BLaER1 (cell line): ENCODE measurements at regions not wholly inside any gene's neighbourhood (a gene's known extent, or its start where the extent isn't known, plus 50 kb on each side); places are given as distances from the start of the nearest gene placed in this dataset.
"Not testable (repeated sequence)": the region's sequence is repeated elsewhere in the genome, so short reads cannot be mapped to it uniquely, and the experiment has no call there.

Experiments used
- H3K27ac ChIP-seq: shearing (Covaris generic); formaldehyde crosslinking; 2 replicates; pipeline ENCODE4 v1.8.1; 2022
- H3K27me3 ChIP-seq: shearing (Covaris generic); formaldehyde crosslinking; 2 replicates; pipeline ENCODE4 v1.8.1; 2022
- H3K36me3 ChIP-seq: shearing (Covaris generic); formaldehyde crosslinking; 2 replicates; pipeline ENCODE4 v1.8.1; 2022
- H3K4me1 ChIP-seq: shearing (Covaris generic); formaldehyde crosslinking; 2 replicates; pipeline ENCODE4 v1.8.1; 2022
- H3K4me2 ChIP-seq: shearing (Covaris generic); formaldehyde crosslinking; 2 replicates; pipeline ENCODE4 v1.8.1; 2022
- H3K4me3 ChIP-seq: shearing (Covaris generic); formaldehyde crosslinking; 2 replicates; pipeline ENCODE4 v1.8.1; 2022
- H3K9ac ChIP-seq: shearing (Covaris generic); formaldehyde crosslinking; 2 replicates; pipeline ENCODE4 v1.8.1; 2022
- H3K9me3 ChIP-seq: shearing (Covaris generic); formaldehyde crosslinking; 2 replicates; pipeline ENCODE4 v1.8.1; 2022
- H4K20me1 ChIP-seq: shearing (Covaris generic); formaldehyde crosslinking; 2 replicates; pipeline ENCODE4 v1.8.1; 2022
- Cebpa-rat ChIP-seq: shearing (Covaris generic); IDR thresholded peaks from 2 replicates; pipeline ENCODE4 v1.8.1; 2022

GRCh38 chr20:29763821-29764511 is 1493.5 kb upstream of the DEFB115 start:
- TF ChIP-seq Cebpa-rat = no peak
- no peaks in the 10 kb centered on the region for H3K4me1 ChIP-seq
- no peaks in the 10 kb centered on the region for H3K36me3 ChIP-seq
- no peak overlapping the region for H3K27ac ChIP-seq
- H3K27me3 ChIP-seq = no peaks in the 10 kb centered on the region
- H3K4me3 ChIP-seq = no peak overlapping the region
- H4K20me1 ChIP-seq = no peaks in the 10 kb centered on the region
- H3K9me3 ChIP-seq = peaks cover 23% of the 10 kb centered on the region
- H3K4me2 ChIP-seq = no peak overlapping the region
- H3K9ac ChIP-seq = no peak overlapping the region

- H3K27me3 ChIP-seq, H3K36me3 ChIP-seq, H3K4me3 ChIP-seq, H4K20me1 ChIP-seq, H3K4me1 ChIP-seq, H3K9ac ChIP-seq, H3K27ac ChIP-seq, H3K4me2 ChIP-seq: not testable (repeated sequence)
- peaks cover 23% of the 10 kb centered on the region for H3K9me3 ChIP-seq
Measured at GRCh38 chr20:29764922-29765610, 1492.4 kb upstream of the DEFB115 start.

GRCh38 chr20:29778033-29778432 is 1479.4 kb upstream of the DEFB115 start:
- H3K4me1 ChIP-seq, H3K27ac ChIP-seq, H3K9me3 ChIP-seq: not testable (repeated sequence)

GRCh38 chr20:29781217-29781616 is 1476.2 kb upstream of the DEFB115 start:
- H3K27ac ChIP-seq, H3K9ac ChIP-seq, H3K36me3 ChIP-seq, H3K27me3 ChIP-seq, H3K4me3 ChIP-seq, H3K4me1 ChIP-seq, H3K4me2 ChIP-seq, H3K9me3 ChIP-seq, H4K20me1 ChIP-seq: not testable (repeated sequence)

More at GRCh38 chr20:29778033-29778432, 1479.4 kb upstream of the DEFB115 start:
- H3K36me3 ChIP-seq, H3K4me2 ChIP-seq, H4K20me1 ChIP-seq, H3K9ac ChIP-seq, H3K27me3 ChIP-seq, H3K4me3 ChIP-seq: not testable (repeated sequence)

GRCh38 chr20:29781891-29782290 is 1475.6 kb upstream of the DEFB115 start:
- H3K4me3 ChIP-seq, H3K9ac ChIP-seq, H3K36me3 ChIP-seq, H3K9me3 ChIP-seq, H3K27ac ChIP-seq, H3K27me3 ChIP-seq, H3K4me1 ChIP-seq, H4K20me1 ChIP-seq, H3K4me2 ChIP-seq: not testable (repeated sequence)

GRCh38 chr20:29787456-29787855 is 1470.0 kb upstream of the DEFB115 start:
- H3K9ac ChIP-seq, H3K4me2 ChIP-seq, H3K27ac ChIP-seq, H3K9me3 ChIP-seq, H3K4me1 ChIP-seq, H3K27me3 ChIP-seq, H4K20me1 ChIP-seq, H3K36me3 ChIP-seq, H3K4me3 ChIP-seq: not testable (repeated sequence)

GRCh38 chr20:29790510-29790909 is 1467.0 kb upstream of the DEFB115 start:
- H3K4me1 ChIP-seq = no peaks in the 10 kb centered on the region
- no peak overlapping the region for H3K4me3 ChIP-seq
- H3K9ac ChIP-seq = no peak overlapping the region
- H3K4me2 ChIP-seq = no peak overlapping the region
- H4K20me1 ChIP-seq = no peaks in the 10 kb centered on the region
- no peak for TF ChIP-seq Cebpa-rat
- H3K9me3 ChIP-seq = no peaks in the 10 kb centered on the region; the same call in 1 of the 2 replicates
- no peaks in the 10 kb centered on the region for H3K27me3 ChIP-seq
- H3K36me3 ChIP-seq = no peaks in the 10 kb centered on the region
- no peak overlapping the region for H3K27ac ChIP-seq

GRCh38 chr20:29831508-29831907 is 1426.0 kb upstream of the DEFB115 start:
- H3K27ac ChIP-seq, H3K4me1 ChIP-seq, H3K4me2 ChIP-seq, H3K9me3 ChIP-seq, H3K9ac ChIP-seq, H3K4me3 ChIP-seq, H4K20me1 ChIP-seq, H3K36me3 ChIP-seq, H3K27me3 ChIP-seq: not testable (repeated sequence)

- H3K9ac ChIP-seq, H3K27ac ChIP-seq, H3K9me3 ChIP-seq, H3K4me3 ChIP-seq, H3K4me2 ChIP-seq, H3K27me3 ChIP-seq, H3K4me1 ChIP-seq, H4K20me1 ChIP-seq, H3K36me3 ChIP-seq: not testable (repeated sequence)
Measured at GRCh38 chr20:29868014-29868413, 1389.5 kb upstream of the DEFB115 start.

- H3K4me2 ChIP-seq, H3K4me3 ChIP-seq: not testable (repeated sequence)
Measured at GRCh38 chr20:29868688-29869087, 1388.8 kb upstream of the DEFB115 start.

GRCh38 chr20:29871816-29872215 is 1385.6 kb upstream of the DEFB115 start:
- not testable (repeated sequence) for H3K27me3 ChIP-seq, H3K9ac ChIP-seq, H4K20me1 ChIP-seq, H3K4me3 ChIP-seq, H3K4me1 ChIP-seq, H3K36me3 ChIP-seq, H3K27ac ChIP-seq, H3K4me2 ChIP-seq
- peaks cover 34% of the 10 kb centered on the region for H3K9me3 ChIP-seq

More at GRCh38 chr20:29868688-29869087, 1388.8 kb upstream of the DEFB115 start:
- H3K4me1 ChIP-seq, H3K36me3 ChIP-seq, H4K20me1 ChIP-seq, H3K9ac ChIP-seq, H3K27me3 ChIP-seq, H3K27ac ChIP-seq, H3K9me3 ChIP-seq: not testable (repeated sequence)
